Stomach (tissue), 8 donors: ENCODE measurements at regions not wholly inside any gene's neighbourhood (a gene's known extent, or its start where the extent isn't known, plus 50 kb on each side); places are given as distances from the start of the nearest gene placed in this dataset.

Experiments
- DNase-seq, 2 donors: peaks; one replicate each; pipeline versions ENCODE4 v3.0.0 to v3.0.0-alpha.2; 2013 to 2019
- H3K27ac ChIP-seq, 5 donors: fragments of 200-600 bp in 4 of 5; sonication (generic) in 4 of 5; one replicate each; pipeline ENCODE4 v1.5.1; 2013 to 2019; ENCODE audit warnings: mild to moderate bottlenecking in 1 of 5, moderate library complexity in 1 of 5
- H3K27me3 ChIP-seq, 3 donors: fragments of 200-600 bp; sonication (generic); one replicate each; pipeline ENCODE4 v1.5.1; 2017 to 2019; ENCODE audit warnings: mixed run types in 1 of 3
- H3K36me3 ChIP-seq, 4 donors: fragments of 200-600 bp; sonication (generic); 1 replicate in 3 of 4; 2 replicates in 1 of 4; pipeline ENCODE4 v1.5.1; 2016 to 2019
- H3K4me1 ChIP-seq, 4 donors: fragments of 200-600 bp; sonication (generic); one replicate each; pipeline ENCODE4 v1.5.1; 2016 to 2019
- H3K4me3 ChIP-seq, 4 donors: fragments of 200-600 bp; sonication (generic) in 3 of 4; one replicate each; pipeline ENCODE4 v1.5.1; 2016 to 2019; ENCODE audit warnings: mild to moderate bottlenecking in 1 of 4
- H3K9me3 ChIP-seq, 4 donors: fragments of 200-600 bp; sonication (generic); one replicate each; pipeline ENCODE4 v1.5.1; 2016 to 2019
- CTCF ChIP-seq, 7 experiments: fragments of 450-650 bp in 4 of 7; fragments of 200-600 bp in 3 of 7; sonication (generic) in 3 of 7; IDR thresholded peaks; one replicate each; pipeline ENCODE4 v1.5.1; 2016 to 2019; ENCODE audit warnings: antibody characterized with exemption in 7 of 7, control low read depth in 2 of 7, mild to moderate bottlenecking in 1 of 7
- EP300 ChIP-seq: sonication (generic); formaldehyde crosslinking; IDR thresholded peaks from one replicate; pipeline ENCODE4 v1.6.1; 2017; ENCODE audit warnings: antibody characterized with exemption
- POLR2A ChIP-seq, 4 donors: fragments of 450-650 bp; IDR thresholded peaks; one replicate each; pipeline ENCODE4 v1.6.1; 2016; ENCODE audit warnings: antibody characterized with exemption in 4 of 4, control low read depth in 2 of 4, mild to moderate bottlenecking in 1 of 4, moderate library complexity in 1 of 4
- POLR2AphosphoS5 ChIP-seq, 3 donors: sonication (generic); formaldehyde crosslinking; IDR thresholded peaks; one replicate each; pipeline ENCODE4 v1.6.1; 2016; ENCODE audit warnings: antibody characterized with exemption in 3 of 3
- WGBS, 5 donors: extraction: QIAGEN DNeasy Blood & Tissue Kit in 3 of 5; methylation state at CpG; one replicate each; pipeline versions ENCODE4 v1.1.5 to v1.1.7; 2013 to 2018; 5-methylcytosine and 5-hydroxymethylcytosine counted together
- intact Hi-C: fragments of 100-400 bp; cut with DNase I; formaldehyde crosslinking; loops from one replicate; pipeline ENCODE4 v1.15.1; 2023; ENCODE audit warnings: low total_unique reads
- donor health status: healthy with polysubstance abuse.
- donor health status: Bipolar disorder and iron deficiency.
- donor health status: healthy.

GRCh38 chr10:44829426-44829825 lies 81.7 kb upstream of the TMEM72 start:
- intact Hi-C loops: no loop called here
- Histone ChIP-seq H3K4me3 (no peak overlapping the region), H3K4me1 (no peaks in the 10 kb centered on the region), H3K27ac (no peak overlapping the region), H3K9me3 (no peaks in the 10 kb centered on the region), H3K27me3 (no peaks in the 10 kb centered on the region), H3K36me3 (no peaks in the 10 kb centered on the region)
- WGBS, 5 donors: 94 to 97% (median 94%) methylated on average over 6 to 9 of the region's 9 CpGs
- DNase-seq: no peak
- no peak for TF ChIP-seq EP300
- TF ChIP-seq POLR2A (IDR thresholded peaks at IDR 0.05): no peak
- TF ChIP-seq CTCF (IDR thresholded peaks at IDR 0.05): no peak
- no peak for TF ChIP-seq POLR2AphosphoS5 (IDR thresholded peaks at IDR 0.05)

GRCh38 chr10:44830022-44830421 lies 81.1 kb upstream of the TMEM72 start:
- DNase-seq: no peak
- H3K4me1 ChIP-seq: no peaks in the 10 kb centered on the region

GRCh38 chr10:44831581-44831980 lies 79.6 kb upstream of the TMEM72 start:
- H3K36me3 ChIP-seq: no peaks in the 10 kb centered on the region
- no peak overlapping the region for H3K27ac ChIP-seq
- intact Hi-C loops: no loop called here
- H3K9me3 ChIP-seq: no peaks in the 10 kb centered on the region
- DNase-seq: no peak
- H3K4me1 ChIP-seq: no peaks in the 10 kb centered on the region
- TF ChIP-seq EP300 (no peak), CTCF (IDR thresholded peaks at IDR 0.05) (no peak), POLR2A (IDR thresholded peaks at IDR 0.05) (no peak), POLR2AphosphoS5 (IDR thresholded peaks at IDR 0.05) (no peak)
- 75 to 88% (median 78%) methylated on average over 4 of the region's 4 CpGs for WGBS, 5 donors
- H3K27me3 ChIP-seq: no peaks in the 10 kb centered on the region
- H3K4me3 ChIP-seq: no peak overlapping the region

More at GRCh38 chr10:44830022-44830421, 81.1 kb upstream of the TMEM72 start:
- H3K9me3 ChIP-seq: no peaks in the 10 kb centered on the region
- no peaks in the 10 kb centered on the region for H3K36me3 ChIP-seq
- intact Hi-C loops: no loop called here
- no peak overlapping the region for H3K27ac ChIP-seq
- 74 to 89% (median 83%) methylated on average over 4 of the region's 4 CpGs for WGBS, 5 donors
- no peak for TF ChIP-seq POLR2AphosphoS5 (IDR thresholded peaks at IDR 0.05)
- TF ChIP-seq CTCF (IDR thresholded peaks at IDR 0.05): no peak
- TF ChIP-seq EP300: no peak
- TF ChIP-seq POLR2A (IDR thresholded peaks at IDR 0.05): no peak
- no peak overlapping the region for H3K4me3 ChIP-seq
- H3K27me3 ChIP-seq: no peaks in the 10 kb centered on the region

- no peak for DNase-seq
- Histone ChIP-seq H3K9me3 (no peaks in the 10 kb centered on the region), H3K4me1 (no peaks in the 10 kb centered on the region), H3K36me3 (no peaks in the 10 kb centered on the region), H3K4me3 (no peak overlapping the region), H3K27ac (no peak overlapping the region), H3K27me3 (no peaks in the 10 kb centered on the region)
- WGBS, 5 donors: 83 to 96% (median 89%) methylated on average over 4 to 6 of the region's 6 CpGs
- intact Hi-C loops: no loop called here
- TF ChIP-seq EP300: no peak
- TF ChIP-seq CTCF (IDR thresholded peaks at IDR 0.05): no peak
Measured at GRCh38 chr10:44832595-44833390, 78.3 kb upstream of the TMEM72 start.
